NB4 (cell line): ENCODE measurements at regions not wholly inside any gene's neighbourhood (a gene's known extent, or its start where the extent isn't known, plus 50 kb on each side); places are given as distances from the start of the nearest gene placed in this dataset.

Experiments
- DNase-seq: peaks from one replicate; pipeline ENCODE4 v3.0.0; 2010; ENCODE audit warnings: low read depth
- H3K4me3 ChIP-seq: one replicate; pipeline ENCODE4 v1.5.1; 2011; ENCODE audit warnings: mild to moderate bottlenecking, low read depth, low read length, moderate library complexity
- MYC ChIP-seq: IDR thresholded peaks from 2 replicates; pipeline ENCODE4 v1.6.1; 2011; ENCODE audit warnings: low read depth, low read length
- POLR2A ChIP-seq: IDR thresholded peaks from 2 replicates; pipeline ENCODE4 v1.6.1; 2011; ENCODE audit warnings: mild to moderate bottlenecking; ENCODE audit not compliant: insufficient read length; ENCODE audit errors: extremely low read depth
- TF ChIP-seq, protein P1 (sequence below): IDR thresholded peaks from one replicate; pipeline ENCODE4 v1.5.1; 2012; ENCODE audit warnings: low read depth, low read length
- TF ChIP-seq, protein P2 (sequence below): IDR thresholded peaks from 2 replicates; pipeline ENCODE4 v1.6.1; 2011; ENCODE audit warnings: low read depth, low read length

DNA sequence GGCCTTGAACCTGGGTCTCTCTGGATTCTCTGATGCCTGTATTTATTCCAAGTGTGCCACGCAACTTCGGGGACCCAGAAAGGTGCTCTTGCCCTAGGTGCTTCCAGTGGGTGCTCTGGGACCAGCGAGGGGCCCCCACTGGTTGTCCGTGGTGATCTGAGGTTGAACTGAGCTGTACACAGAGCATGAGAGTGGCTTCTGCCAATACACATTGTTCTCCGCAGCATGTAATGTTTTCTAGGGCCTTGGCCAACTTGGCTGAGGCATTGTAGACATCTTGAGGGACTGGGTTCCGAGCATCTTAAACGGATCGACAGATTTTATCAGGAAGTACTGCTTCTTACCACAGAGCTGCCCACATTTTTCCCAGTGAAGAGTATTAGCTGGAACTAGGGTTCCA, 117.9 kb downstream of the MTX3 start:
- TF ChIP-seq, protein P1, sequence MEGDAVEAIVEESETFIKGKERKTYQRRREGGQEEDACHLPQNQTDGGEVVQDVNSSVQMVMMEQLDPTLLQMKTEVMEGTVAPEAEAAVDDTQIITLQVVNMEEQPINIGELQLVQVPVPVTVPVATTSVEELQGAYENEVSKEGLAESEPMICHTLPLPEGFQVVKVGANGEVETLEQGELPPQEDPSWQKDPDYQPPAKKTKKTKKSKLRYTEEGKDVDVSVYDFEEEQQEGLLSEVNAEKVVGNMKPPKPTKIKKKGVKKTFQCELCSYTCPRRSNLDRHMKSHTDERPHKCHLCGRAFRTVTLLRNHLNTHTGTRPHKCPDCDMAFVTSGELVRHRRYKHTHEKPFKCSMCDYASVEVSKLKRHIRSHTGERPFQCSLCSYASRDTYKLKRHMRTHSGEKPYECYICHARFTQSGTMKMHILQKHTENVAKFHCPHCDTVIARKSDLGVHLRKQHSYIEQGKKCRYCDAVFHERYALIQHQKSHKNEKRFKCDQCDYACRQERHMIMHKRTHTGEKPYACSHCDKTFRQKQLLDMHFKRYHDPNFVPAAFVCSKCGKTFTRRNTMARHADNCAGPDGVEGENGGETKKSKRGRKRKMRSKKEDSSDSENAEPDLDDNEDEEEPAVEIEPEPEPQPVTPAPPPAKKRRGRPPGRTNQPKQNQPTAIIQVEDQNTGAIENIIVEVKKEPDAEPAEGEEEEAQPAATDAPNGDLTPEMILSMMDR = no peak
- TF ChIP-seq POLR2A (no peak), MYC (no peak)
- TF ChIP-seq, protein P2, sequence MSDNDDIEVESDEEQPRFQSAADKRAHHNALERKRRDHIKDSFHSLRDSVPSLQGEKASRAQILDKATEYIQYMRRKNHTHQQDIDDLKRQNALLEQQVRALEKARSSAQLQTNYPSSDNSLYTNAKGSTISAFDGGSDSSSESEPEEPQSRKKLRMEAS = no peak
- H3K4me3 ChIP-seq = no peak overlapping the region
- no peak for DNase-seq

DNA sequence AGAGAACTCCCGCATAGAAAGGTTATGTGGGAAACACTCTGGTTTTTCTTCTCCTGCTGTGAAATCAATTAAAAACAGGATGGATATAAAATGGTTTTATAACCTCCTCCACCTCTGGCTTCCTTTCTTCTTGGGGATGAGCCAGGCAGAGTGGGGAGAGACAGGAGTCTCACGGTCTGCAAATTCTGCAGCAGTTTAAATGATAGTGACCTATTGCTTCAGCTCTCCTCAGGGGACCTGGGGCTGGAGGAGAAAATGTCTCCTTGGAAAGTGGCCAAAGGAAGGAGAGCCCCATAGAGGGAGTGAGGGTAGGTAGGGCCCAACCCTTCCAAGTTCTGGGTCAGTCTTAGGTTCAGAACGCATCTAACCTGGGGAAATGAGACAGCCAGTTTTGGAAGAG, 118.8 kb downstream of the MTX3 start:
- no peak overlapping the region for H3K4me3 ChIP-seq
- DNase-seq = no peak
- TF ChIP-seq MYC (no peak), POLR2A (no peak)
- TF ChIP-seq, protein P2 = no peak
- TF ChIP-seq, protein P1 = no peak

DNA sequence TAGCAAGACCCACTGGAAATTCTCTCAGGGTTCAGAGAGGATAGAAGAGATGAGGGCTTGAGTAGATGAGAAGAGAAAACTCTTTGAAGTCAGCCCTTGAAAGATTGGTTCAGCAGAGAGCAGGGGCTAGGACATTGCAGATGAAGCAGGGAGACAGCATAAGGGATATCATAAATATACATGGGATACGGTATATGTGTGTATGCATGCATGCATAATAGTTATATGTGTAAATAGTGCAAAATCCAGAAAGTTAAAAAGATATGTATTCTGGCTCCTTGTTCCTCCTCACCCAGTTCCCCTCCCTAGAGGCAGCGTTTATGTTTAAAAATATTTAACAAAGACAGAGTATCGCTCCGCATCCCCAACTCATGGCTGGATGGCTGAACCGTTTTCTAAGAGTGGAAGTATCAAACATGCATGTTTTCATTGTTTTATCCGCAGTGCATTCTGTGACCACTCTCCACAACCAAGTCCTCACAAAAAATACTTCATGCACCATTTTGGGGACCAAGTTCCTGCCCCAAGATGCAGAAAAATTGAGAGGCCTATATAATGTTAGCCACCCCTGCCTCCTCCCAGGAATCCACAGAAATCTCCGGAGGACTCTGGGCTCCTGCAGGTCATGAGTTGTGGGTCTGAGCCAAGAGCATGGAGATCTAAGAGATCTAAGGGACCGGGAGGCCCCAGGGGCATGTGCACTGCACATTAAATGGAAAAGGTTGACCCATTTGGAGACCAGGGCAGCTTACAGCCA, 119.5 kb downstream of the MTX3 start:
- TF ChIP-seq, protein P1 = no peak
- TF ChIP-seq, protein P2 = no peak
- TF ChIP-seq POLR2A (no peak), MYC (no peak)
- no peak overlapping the region for H3K4me3 ChIP-seq
- DNase-seq = no peak

DNA sequence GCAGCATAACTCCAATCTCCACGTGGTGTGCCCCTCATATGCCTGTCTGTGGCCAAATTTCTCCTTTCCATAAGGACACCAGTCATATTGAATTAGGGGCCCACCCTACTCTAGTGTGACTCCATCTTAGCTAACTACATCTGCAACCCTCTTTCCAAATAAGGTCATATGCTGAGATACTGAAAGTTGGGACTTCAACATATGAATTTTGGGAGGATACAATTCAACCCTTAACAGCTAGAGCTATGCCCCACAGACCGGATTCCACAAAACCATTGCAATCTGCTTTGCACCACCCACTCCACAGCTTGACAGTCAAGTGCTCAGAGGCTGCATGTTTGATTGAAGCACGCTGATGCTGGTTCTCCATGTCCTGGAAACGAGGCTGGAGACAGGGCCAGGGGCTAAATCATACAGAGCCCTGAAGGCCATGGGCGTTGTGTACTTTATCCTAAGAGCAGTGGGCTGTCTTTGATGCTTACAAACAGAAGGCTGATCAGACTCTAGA, 122.8 kb downstream of the MTX3 start:
- H3K4me3 ChIP-seq = no peak overlapping the region
- TF ChIP-seq MYC = no peak
- DNase-seq = no peak

DNA sequence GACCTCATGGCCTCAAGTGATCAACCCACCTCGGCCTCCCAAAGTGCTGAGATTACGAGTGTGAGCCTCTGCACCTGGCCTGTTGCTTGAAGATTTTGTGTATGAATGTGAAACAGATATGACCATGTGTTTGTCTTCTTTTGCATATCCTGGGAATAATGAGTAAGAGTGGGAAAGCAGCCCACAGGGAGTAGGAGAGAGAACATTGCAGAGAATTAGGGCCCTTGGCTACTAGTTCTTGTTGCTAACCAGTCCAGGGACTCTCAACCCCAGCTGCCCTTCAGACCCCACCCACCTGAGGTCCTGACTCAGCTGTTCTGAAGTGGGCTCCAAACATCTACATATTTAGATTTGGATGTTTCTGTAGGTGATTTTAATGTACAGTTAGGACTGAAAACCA, 125.5 kb downstream of the MTX3 start:
- no peak overlapping the region for H3K4me3 ChIP-seq
- TF ChIP-seq MYC = no peak
- TF ChIP-seq, protein P2 = no peak
- no peak for DNase-seq

DNA sequence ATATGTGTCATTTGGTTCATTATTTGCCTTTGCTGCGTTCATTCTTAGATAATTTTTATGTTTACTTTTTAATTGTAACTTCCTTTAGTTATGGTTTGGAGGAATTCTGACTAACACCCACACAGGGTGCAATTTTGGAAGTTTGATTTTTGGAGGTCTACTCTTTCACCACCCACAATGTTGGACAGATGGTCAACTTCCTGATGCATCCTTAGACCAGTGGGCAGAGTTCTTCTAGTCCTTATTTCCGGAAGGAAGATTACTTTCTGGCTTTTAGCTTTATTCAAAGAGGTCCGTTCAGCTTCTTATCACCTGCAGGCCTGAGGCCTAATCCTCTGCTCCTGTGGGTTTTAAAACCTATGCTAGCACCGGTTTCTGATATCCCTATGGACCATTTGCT, 126.7 kb downstream of the MTX3 start:
- no peak overlapping the region for H3K4me3 ChIP-seq
- no peak for DNase-seq
- TF ChIP-seq, protein P1 = no peak
- TF ChIP-seq POLR2A (no peak), MYC (no peak)
- TF ChIP-seq, protein P2 = no peak

DNA sequence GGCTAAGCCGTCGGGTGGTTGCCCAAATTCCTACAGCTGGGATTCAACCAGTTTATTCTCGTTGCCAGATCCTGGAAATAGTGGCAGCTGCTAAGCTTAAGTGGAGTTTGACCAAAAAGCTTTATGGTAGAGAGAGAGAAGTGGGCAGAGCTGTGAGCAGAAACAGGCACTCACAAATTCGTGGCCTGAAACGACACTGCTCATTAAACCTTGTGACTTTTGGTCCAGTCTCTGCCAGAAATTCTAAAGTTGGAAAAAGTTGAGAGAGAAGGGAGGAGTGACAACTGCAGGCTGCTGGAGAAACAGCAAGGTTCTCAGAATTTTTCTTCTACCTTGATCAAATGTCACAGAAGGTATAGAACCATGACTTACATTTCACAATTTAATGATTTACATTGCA, 131.5 kb downstream of the MTX3 start:
- no peak for TF ChIP-seq MYC
- no peak for TF ChIP-seq POLR2A
- TF ChIP-seq, protein P1 = no peak
- TF ChIP-seq, protein P2 = no peak
- no peak overlapping the region for H3K4me3 ChIP-seq
- no peak for DNase-seq
